SK-MEL-5 (cell line): ENCODE measurements at regions not wholly inside any gene's neighbourhood (a gene's known extent, or its start where the extent isn't known, plus 50 kb on each side); places are given as distances from the start of the nearest gene placed in this dataset.
A peak's percentile ranks its signal among the peaks of the same experiment; 100 is the strongest.

Experiments used
- DNase-seq: peaks from one replicate; pipeline ENCODE4 v3.0.0-alpha.2; 2016; ENCODE audit warnings: low read depth, low spot score
- in situ Hi-C: cut with HindIII; loops from 2 replicates; pipeline ENCODE4 v1.10.0; 2016; ENCODE audit warnings: low sequenced_read_pairs, high pct_unique_total_duplicates, low pct_unique_long_range_greater_than_20kb

DNA sequence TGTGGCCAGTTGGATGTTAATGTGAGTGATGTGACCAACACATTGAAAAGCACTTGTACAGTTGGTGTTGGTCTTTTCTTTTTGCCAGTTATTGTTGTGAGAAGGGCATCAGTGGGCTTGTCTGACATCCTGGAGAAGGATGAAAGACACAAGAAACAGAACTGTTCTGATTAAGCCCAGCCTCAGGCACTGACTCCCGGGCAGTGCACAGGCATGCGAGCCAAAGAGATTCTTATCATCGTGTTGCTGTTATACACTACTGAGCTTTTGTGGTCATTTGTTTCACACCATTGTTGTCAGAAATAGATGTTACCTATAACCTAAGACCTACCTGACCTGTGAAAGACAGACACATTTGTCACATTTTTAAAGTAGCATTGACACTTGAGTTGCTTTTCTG, 236.8 kb upstream of the CA10 start:
- in situ Hi-C loops: no loop called here

DNA sequence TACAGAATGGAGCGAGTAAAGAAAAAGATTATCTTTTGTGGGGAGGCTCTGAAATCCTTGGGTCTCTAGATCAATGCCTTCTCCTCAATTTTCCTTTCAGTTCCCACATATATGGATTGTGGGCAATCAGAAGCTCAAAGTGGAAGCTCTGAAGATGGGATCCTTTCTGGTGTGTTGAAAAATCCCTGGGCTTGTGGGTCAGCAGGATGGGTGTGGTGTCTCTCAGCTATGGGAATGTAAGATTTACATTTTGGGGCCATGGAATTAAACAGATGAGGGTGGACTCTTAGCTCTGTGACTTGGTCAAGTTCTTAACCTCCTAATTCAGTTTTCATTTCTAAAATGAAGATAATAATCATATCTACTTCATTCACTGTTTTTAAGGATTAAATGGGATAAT, 231.9 kb upstream of the CA10 start:
- in situ Hi-C loops: no loop called here
- no peak for DNase-seq

More for the DNA sequence above, 236.8 kb upstream of the CA10 start:
- DNase-seq: no peak

DNA sequence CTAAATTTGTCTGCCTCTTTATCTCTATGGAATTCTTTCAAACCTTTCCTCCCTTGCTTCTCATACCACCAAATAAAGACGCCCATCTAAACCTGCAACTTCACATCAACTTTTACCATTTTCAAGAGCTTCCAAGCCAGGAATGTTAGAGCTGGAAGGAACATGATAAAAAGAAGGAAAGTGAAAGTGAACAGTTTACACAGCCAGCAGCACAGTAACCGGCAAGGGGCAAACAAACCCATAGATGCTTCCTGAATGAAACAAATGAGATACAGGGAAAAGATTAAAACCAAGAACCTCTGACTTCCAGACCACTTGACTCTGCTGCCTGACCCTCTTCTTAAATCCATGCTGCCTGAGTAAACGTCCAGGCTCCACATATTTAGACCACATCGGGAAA, 231.1 kb upstream of the CA10 start:
- no peak for DNase-seq
- in situ Hi-C loops: no loop called here

DNA sequence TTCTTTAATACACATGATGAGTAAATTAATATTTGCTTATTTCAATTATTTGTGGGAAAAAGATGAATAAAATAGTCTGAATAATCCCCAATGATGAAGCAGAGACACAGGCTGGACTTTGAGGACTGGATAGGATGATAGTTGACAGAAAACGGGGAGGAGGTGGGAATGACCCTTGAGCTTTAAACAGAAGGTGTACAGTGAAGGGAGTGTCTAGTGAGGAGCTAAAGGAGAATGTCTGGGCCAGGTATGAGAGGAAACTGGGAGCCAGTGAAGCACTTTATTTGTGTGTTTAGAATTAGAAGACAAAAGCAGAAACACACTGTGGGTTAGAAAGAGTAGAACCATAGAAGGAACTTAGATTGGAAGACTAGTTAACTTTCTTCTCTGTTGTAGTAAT, 230.4 kb upstream of the CA10 start:
- DNase-seq: no peak
- in situ Hi-C loops: no loop called here

DNA sequence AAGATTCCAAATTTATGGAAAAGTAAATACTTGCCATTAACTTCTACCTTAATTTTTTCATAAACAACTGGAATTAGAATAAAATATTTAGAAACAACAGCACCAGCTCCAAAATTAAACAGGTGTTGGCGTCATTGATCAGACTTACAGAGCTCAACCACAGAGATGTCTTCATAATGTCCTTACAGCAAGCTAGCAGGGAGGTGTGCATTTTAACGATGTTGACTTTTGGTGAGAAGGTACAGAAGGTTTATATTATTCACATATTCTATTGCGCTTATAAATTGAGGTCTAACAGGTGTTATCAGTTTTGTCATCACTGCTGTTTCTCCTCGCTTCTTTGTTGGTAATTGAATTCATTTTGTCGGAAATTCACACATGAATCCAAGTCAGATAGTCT, 226.2 kb upstream of the CA10 start:
- in situ Hi-C loops: no loop called here
- DNase-seq: no peak

DNA sequence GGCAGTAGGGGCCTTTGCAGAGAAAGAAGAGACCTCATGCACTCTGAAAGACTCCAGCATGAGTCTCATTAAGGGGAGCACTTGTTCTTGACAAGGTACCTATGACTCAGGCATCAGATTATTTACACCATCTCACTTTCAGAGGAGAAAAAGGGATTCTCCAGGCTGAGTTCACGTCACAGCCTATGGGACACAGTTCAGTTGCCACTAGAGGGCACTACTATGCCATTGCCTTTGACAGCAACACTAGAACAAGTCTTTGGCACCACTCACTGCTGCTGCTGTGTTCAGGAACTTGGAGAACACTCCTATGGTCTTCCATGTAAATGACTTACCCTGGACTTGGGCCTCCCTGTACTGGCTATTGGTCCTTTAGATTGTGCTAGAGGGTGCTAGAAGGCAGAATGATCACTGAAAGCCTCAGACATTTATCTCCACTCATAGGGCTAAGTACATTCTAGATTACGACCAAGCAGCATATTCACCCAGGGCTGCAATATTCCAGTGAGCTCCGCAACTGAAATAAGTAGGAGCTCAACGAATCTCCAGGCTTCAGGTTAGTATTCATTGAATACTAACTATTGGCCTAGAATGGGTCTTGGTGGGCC, 225.1 kb upstream of the CA10 start:
- in situ Hi-C loops: no loop called here
- peak; percentile 89 for DNase-seq

DNA sequence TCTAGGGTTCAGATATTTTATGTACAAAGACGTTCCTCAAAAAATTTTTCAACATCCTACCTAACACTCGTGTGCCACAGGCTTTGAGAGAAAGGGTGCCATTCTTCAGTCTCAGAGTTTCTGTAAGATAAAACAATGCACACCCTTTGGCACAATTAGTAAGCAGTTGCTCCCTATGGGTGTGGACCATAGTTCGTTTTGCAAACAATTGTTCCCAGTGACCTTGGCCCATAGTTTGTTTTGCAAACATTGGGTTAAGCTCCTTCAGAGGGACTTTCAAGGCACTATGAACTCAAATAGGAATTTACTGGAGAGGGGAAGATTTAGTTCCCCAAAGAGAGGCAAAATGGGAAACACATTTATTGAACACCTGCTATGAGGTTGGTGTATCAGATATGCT, 220.3 kb upstream of the CA10 start:
- DNase-seq: no peak
- in situ Hi-C loops: no loop called here

DNA sequence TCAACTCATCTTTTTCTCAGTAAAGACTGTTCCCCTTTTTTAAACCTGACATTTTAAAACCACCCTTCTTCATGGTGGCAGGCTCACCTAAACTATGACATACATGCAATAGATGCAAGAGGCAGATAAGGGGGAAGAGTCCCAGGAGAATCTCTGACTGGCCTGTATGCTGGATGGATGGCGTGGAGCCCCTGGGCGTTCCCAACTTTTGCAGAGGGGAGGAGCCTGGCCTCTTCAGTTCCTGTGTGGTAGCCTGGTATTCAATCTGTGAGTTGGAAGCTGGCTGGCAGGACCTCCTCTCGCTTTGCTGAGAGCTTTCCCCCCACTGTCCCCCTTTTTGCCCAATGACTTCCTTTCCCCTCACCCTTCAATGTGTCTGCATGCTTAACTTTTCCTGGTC, 217.6 kb upstream of the CA10 start:
- no peak for DNase-seq
- in situ Hi-C loops: no loop called here

DNA sequence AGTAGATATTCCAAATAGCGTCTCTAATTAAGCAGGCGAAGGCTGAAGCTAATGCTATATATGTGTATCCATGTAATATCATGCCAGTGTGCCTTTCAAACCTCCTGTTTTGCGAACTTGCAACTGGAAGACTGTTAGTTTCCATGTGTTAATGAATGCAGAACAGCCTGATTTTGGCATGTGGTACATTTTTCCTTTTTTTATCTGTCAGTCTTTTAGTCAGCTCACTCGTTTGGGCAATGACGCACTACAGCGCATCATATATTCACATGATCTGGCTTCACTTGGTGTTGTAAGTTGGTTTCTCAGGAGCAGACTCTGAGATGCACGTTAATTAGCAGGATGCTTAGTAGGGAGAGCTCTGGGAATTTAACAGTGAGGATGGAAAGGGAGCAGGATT, 210.4 kb upstream of the CA10 start:
- no peak for DNase-seq
- in situ Hi-C loops: no loop called here

DNA sequence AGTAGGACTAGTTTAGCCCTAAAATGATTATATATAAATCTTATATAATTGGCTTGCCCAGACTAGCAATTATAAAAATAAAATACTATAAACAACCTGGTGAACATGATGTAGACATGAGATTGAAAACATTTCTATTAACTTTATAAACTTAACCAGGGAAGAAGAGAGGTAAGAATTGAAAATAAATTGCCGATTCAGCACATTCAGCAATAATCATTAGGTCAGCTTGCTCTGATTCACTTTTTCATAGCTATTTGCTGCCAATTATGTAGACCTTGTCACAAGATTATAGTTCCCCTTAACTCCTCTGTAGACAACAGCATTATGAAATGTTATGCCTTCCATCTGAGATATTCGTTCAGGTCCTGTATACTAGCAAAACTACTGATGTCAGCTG, 199.3 kb upstream of the CA10 start:
- in situ Hi-C loops: no loop called here
- DNase-seq: no peak

DNA sequence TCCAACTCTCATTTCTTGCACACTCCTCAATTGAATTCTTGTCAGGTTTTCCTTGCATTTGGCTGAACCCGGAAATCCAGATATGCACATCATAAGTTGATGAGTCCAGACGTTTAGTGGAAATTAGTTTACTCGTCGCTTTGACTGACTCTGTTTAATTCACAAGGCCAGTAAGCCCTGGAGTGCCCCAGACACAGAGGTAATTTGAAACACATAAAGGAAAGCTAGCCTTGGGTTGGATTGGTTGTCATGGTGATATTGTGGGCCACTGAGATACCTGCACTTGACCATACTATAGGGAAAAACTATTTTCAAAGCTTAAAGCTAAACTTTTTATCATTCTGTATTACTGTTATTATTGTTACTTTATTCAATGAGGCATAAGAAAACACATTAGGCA, 178.3 kb upstream of the CA10 start:
- in situ Hi-C loops: no loop called here
- DNase-seq: no peak

DNA sequence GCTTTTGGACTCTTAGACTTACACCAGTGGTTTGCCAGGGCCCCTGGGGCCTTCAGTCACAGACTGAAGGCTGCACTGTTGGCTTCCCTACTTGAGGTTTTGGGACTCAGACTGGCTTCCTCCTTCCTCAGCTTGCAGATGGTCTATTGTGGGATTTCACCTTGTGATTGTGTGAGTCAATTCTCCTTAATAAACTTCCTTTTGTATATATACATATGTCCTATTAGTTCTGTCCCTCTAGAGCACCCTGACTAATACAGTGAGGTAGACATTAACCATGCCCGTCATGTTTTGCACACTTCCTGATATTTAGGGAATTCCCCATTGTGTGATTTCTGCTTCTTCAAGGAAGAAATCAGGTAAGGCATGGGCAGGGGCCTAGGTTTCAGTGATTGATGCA, 147.8 kb upstream of the CA10 start:
- in situ Hi-C loops: no loop called here

DNA sequence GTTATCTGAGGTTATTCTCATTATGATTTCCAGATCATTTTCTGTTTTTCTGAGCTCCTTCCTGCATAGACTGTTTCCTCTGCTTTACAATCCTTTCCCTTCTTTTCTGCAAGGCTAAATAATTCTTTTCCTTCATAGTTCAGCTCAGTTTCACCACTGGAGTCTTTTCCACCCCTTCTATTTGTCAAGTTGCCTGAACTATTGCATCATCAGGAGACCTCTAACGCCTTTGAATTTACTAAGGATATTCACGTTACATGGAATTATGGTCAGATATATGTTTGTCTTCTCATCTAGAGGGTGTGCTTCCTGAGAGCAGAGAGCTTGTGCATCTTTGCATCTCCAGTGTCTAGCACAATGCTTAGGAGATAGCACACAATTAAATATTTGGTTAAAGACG, 140.4 kb upstream of the CA10 start:
- no peak for DNase-seq
- in situ Hi-C loops: no loop called here

More for the DNA sequence above, 147.8 kb upstream of the CA10 start:
- no peak for DNase-seq

DNA sequence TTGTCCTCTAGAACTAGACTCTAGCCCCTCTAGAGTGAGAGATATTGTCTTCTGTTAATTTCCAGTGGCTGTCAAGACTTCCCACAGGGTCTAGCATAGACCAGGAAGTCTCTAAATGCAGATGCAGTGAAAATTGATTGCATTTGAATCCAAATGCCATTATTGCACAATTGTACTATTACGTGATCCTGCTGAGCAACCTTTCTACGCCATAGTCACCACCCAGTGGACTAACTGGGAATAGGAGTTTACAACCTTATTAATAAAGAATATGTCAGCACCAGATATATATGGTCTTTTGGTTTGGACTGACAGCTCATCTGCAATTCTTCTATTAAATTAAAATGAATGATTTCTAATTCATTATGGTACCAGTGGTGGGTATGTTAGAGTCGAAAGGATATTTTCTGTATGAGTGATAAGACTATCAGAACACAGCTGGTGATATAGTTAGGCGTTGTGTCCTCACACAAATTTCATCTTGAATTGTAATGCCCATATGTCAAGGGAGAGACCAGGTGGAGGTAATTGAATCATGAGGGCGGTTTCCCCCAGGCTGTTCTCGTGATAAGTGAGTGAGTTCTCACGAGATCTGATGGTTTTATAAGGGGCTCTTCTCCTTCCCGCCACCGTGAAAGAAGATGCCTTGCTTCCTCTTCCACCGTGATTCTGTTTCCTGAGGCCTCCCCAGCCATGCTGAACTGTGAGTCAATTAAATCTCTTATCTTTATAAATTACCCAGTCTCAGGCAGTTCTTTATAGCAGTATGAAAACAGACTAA, 138.9 kb upstream of the CA10 start:
- peak; percentile 63 for DNase-seq
- in situ Hi-C loops: no loop called here

DNA sequence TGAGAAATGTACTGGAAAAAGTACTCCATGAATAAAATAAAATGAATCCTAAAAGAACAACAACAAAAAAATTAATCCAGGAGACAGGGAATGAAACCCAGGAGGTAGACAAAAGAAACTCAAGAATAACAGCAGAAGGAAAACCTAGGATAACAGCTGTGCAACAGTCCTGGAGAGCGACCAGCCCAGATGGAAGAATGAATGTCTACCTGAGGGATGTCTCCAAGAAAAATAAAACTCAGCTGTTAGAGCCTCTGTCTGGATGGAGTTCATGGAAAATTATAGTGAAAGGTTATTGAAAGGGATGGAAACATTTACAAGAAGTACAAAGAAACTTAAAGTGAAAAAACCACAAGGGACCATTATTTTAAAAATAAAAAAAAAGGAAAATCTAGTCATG, 135.8 kb upstream of the CA10 start:
- no peak for DNase-seq
- in situ Hi-C loops: no loop called here

DNA sequence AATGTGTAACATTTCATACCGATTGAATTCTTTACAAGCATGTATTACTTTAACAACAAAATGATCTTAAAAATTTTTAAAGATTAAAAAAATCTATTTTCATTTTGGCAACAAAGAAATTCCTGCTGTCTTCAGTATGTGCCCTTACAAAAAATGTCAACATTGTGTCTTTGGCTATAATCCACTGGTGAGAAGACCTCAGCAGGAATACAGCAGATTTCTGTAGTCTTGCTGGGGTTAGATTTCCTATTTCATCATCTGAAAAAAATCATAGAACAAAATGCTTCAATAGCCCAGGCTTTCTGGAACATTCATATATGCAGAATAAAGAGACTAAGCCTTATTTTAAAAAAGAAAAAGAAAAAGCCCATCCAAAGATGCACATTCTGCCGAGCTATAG, 129.1 kb upstream of the CA10 start:
- in situ Hi-C loops: no loop called here
- DNase-seq: no peak

DNA sequence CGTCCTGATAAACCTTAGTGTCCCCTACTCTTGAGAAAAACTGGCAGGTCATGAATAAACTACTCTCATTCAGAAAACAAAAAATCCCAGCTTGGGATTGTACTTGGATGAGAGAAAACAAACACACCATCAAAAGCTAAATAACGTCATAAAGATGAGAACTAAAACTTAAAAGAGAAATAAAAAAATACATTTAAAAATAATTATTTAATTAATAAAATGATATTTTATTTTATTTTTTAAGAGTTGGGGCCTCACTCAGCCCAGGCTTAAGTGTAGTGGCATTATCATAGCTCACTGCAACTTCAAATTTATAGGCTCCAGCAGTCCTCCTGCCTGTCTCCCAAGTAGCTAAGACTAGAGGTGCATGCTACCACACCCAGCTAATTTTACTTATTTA, 125.4 kb upstream of the CA10 start:
- no peak for DNase-seq
- in situ Hi-C loops: no loop called here

DNA sequence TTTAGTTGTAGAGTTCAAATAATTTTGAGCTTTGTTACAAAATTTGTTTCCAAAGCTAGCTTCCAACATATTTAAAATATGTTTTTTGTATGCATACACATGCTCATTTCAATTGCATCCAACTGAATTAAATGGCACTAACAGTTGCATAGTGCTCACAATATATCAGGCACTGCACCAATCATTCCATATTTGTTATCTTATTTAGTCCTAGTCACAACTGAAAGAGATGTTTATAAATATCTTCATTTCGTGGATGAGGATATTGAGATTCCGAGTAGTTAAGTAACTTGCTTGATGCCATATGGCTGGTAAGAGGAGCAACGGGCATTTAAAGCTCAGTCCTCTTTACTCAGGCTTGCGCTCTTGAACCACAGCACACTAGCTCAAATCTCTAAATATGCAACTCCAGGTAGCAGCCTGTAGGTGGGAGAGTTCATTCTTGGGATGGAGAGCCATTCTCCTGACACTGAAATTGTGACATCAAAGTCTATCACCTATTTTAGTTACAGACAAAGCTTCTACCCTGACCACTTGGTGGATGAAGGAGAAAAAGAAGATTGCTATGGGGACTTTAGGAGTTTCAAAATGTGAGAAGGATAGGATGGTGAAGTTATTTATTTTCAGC, 118.0 kb upstream of the CA10 start:
- in situ Hi-C loops: no loop called here
- no peak for DNase-seq

DNA sequence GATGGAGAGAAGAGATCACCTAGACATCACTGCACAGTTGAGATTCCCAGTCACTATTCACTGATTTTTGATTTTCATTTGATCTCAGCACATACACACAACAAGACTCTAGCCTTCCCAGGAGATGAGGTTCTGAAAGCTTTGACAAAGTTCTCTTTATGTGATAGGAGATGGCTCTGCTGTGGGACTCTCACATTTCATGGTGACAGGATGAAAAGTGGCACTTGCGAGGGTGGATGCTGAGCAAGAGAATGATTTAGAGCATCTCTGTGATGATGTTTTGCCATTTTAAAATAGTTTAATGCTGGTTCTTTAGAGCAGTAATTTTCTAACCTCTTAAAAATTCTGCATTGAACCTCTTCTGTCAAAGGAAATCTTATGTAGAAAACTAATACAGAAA, 113.3 kb upstream of the CA10 start:
- in situ Hi-C loops: no loop called here
- no peak for DNase-seq
